Loucy (cell line): ENCODE measurements at regions not wholly inside any gene's neighbourhood (a gene's known extent, or its start where the extent isn't known, plus 50 kb on each side); places are given as distances from the start of the nearest gene placed in this dataset.

Source experiments
- H2AFZ ChIP-seq: fragments of 200-600 bp; sonication (generic); 2 replicates; pipeline ENCODE4 v1.6.0; 2016; ENCODE audit warnings: antibody characterized with exemption, mild to moderate bottlenecking, low read length, moderate library complexity
- H3F3A ChIP-seq: fragments of 200-600 bp; 2 replicates; pipeline ENCODE4 v1.6.0; 2016; ENCODE audit warnings: antibody characterized with exemption, low read depth, mild to moderate bottlenecking
- H3K27me3 ChIP-seq: fragments of 200-600 bp; sonication (generic); 2 replicates; pipeline ENCODE4 v1.6.1; 2014; ENCODE audit warnings: low read length, mild to moderate bottlenecking; ENCODE audit not compliant: insufficient read depth, poor library complexity, severe bottlenecking
- H3K36me3 ChIP-seq: fragments of 200-600 bp; sonication (generic); 2 replicates; pipeline ENCODE4 v1.6.1; 2016; ENCODE audit warnings: low read length; ENCODE audit not compliant: insufficient read depth
- H3K4me1 ChIP-seq: fragments of 200-600 bp; sonication (generic); 2 replicates; pipeline ENCODE4 v1.5.1; 2014; ENCODE audit warnings: low read length, mild to moderate bottlenecking; ENCODE audit not compliant: insufficient read depth, poor library complexity, severe bottlenecking
- H3K4me2 ChIP-seq: fragments of 200-600 bp; sonication (generic); 2 replicates; pipeline ENCODE4 v1.6.0; 2014; ENCODE audit warnings: antibody characterized with exemption, low read length, low read depth, mild to moderate bottlenecking; ENCODE audit not compliant: poor library complexity, severe bottlenecking
- H3K4me3 ChIP-seq: fragments of 200-600 bp; sonication (generic); 2 replicates; pipeline ENCODE4 v1.5.1; 2014; ENCODE audit warnings: low read length, mild to moderate bottlenecking, mixed read lengths; ENCODE audit not compliant: poor library complexity, severe bottlenecking
- H3K79me2 ChIP-seq: fragments of 200-600 bp; sonication (generic); 2 replicates; pipeline ENCODE4 v1.6.1; 2014; ENCODE audit warnings: low read length; ENCODE audit not compliant: insufficient read depth
- H3K9ac ChIP-seq: fragments of 200-600 bp; sonication (generic); 2 replicates; pipeline ENCODE4 v1.6.0; 2014; ENCODE audit warnings: mild to moderate bottlenecking, low read depth, low read length, moderate library complexity; ENCODE audit not compliant: poor library complexity, severe bottlenecking
- H3K9me2 ChIP-seq: fragments of 200-600 bp; sonication (generic); replicated peaks from 2 replicates; pipeline ENCODE4 v1.6.1; 2016; ENCODE audit warnings: low read depth, low read length, mixed read lengths
- H3K9me3 ChIP-seq: fragments of 200-600 bp; sonication (generic); 2 replicates; pipeline ENCODE4 v1.6.1; 2014; ENCODE audit warnings: mild to moderate bottlenecking, antibody characterized with exemption, low read length, low read depth; ENCODE audit not compliant: insufficient read depth
- H4K20me1 ChIP-seq: fragments of 200-600 bp; sonication (generic); 2 replicates; pipeline ENCODE4 v1.6.0; 2014; ENCODE audit warnings: antibody characterized with exemption, low read length, mild to moderate bottlenecking; ENCODE audit not compliant: insufficient read depth, poor library complexity, severe bottlenecking
- EZH2phosphoT487 ChIP-seq: fragments of 200-600 bp; IDR thresholded peaks from 2 replicates; pipeline ENCODE4 v1.6.1; 2018; ENCODE audit warnings: antibody characterized with exemption, mild to moderate bottlenecking, moderate library complexity, borderline replicate concordance
- TF ChIP-seq, protein P1 (sequence below): fragments of 200-600 bp; sonication (generic); conservative IDR thresholded peaks from 2 replicates; pipeline ENCODE4 v1.5.1; 2014; ENCODE audit warnings: mild to moderate bottlenecking, antibody characterized with exemption, low read length

DNA sequence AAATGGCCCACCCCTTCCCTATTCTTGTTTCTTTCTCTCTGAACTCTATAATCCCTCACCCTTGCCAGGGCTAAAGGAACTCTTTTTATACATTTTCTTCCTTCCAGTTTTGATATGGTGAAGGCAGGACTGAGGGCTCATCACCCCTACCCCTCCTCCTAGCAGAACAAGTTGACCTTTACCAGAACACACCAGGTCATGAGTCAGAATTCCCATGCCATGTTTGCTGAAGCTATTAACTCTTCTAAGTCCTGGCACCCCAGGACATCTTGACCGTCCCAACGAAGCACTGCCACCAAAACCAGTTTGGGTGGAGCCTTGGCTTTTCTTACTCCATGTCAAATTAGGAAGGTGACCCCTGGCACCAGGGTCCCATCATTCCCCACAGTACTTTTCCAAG is 57.5 kb upstream of the DYNLT3 start:
- H2AFZ ChIP-seq: no peak overlapping the region
- no peaks in the 10 kb centered on the region for H4K20me1 ChIP-seq
- no peaks in the 10 kb centered on the region for H3K27me3 ChIP-seq
- no peak for TF ChIP-seq EZH2phosphoT487
- TF ChIP-seq, protein P1, sequence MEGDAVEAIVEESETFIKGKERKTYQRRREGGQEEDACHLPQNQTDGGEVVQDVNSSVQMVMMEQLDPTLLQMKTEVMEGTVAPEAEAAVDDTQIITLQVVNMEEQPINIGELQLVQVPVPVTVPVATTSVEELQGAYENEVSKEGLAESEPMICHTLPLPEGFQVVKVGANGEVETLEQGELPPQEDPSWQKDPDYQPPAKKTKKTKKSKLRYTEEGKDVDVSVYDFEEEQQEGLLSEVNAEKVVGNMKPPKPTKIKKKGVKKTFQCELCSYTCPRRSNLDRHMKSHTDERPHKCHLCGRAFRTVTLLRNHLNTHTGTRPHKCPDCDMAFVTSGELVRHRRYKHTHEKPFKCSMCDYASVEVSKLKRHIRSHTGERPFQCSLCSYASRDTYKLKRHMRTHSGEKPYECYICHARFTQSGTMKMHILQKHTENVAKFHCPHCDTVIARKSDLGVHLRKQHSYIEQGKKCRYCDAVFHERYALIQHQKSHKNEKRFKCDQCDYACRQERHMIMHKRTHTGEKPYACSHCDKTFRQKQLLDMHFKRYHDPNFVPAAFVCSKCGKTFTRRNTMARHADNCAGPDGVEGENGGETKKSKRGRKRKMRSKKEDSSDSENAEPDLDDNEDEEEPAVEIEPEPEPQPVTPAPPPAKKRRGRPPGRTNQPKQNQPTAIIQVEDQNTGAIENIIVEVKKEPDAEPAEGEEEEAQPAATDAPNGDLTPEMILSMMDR: no peak
- no peaks in the 10 kb centered on the region for H3K4me1 ChIP-seq
- no peaks in the 10 kb centered on the region for H3K9me2 ChIP-seq
- H3K4me2 ChIP-seq: no peak overlapping the region
- H3F3A ChIP-seq: no peaks in the 10 kb centered on the region
- no peak overlapping the region for H3K9ac ChIP-seq
- H3K9me3 ChIP-seq: no peaks in the 10 kb centered on the region
- no peaks in the 10 kb centered on the region for H3K79me2 ChIP-seq
- no peak overlapping the region for H3K4me3 ChIP-seq
- no peaks in the 10 kb centered on the region for H3K36me3 ChIP-seq

DNA sequence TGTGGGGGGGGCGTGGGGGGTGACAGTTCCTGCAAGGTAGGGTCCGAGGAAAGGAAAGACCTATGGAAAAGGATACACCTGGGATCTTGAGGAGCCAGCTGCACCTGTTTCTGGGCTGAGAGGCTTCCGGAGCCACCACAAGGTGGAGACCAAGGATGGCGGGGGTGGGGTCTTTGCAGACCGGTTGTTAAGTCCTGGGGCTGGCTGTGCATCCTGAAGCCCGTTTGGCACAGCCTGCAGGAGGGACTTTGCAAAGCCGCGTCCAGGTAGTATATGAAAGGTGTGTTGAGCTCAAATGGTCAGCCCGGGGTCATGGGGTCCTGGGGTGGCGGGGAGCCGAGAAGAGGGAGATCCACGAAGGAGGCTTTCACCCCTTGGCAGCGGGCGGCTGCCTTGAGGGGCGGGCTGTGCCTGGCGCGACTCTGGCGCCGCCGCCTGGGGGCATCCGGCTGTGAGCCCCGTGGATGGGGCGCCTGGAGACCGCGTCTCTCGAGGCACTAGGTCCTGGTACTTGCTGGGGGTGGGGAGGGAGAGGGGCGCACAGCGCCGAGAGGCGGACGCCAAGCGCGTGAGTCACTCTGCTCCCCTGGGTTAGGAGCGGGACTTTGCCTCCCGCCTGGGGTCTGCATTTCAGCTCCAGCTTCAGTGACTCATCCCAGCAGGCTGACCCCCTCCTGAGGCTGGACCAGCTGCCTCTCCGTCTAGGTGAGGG is 58.2 kb upstream of the DYNLT3 start:
- Histone ChIP-seq H4K20me1 (no peaks in the 10 kb centered on the region), H3K9me3 (no peaks in the 10 kb centered on the region), H3K27me3 (no peaks in the 10 kb centered on the region), H2AFZ (no peak overlapping the region), H3K4me3 (peak overlapping the region; percentile 60), H3K79me2 (no peaks in the 10 kb centered on the region), H3K4me2 (peak overlapping the region; percentile 42), H3K9me2 (no peaks in the 10 kb centered on the region), H3K36me3 (no peaks in the 10 kb centered on the region), H3K4me1 (no peaks in the 10 kb centered on the region), H3F3A (no peaks in the 10 kb centered on the region), H3K9ac (no peak overlapping the region)
- TF ChIP-seq EZH2phosphoT487: no peak
- TF ChIP-seq, protein P1: no peak; the same call in 1 of the 2 replicates

DNA sequence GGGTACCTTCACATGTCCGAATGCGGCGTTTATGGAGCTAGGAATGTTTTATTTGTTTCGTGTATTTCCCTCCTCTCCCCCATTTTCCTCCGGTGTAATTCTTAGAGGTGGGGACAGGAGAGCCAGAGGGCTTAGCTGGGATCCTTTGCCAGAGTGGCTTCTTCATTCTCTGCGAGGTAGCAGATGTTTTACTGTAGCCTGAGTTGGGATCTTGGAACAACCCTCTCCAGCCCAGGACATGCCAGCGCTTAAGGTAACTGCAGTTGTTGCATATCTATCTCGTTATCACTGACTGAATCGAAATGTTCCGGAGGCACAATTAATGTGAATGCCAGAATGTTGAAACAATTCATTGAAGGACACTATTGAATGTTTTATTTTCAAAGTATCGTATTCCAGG is 59.0 kb upstream of the DYNLT3 start:
- Histone ChIP-seq H3F3A (no peaks in the 10 kb centered on the region), H3K4me2 (peak overlapping the region; percentile 42), H3K4me3 (no peak overlapping the region), H4K20me1 (no peaks in the 10 kb centered on the region), H3K9me3 (no peaks in the 10 kb centered on the region), H3K9me2 (no peaks in the 10 kb centered on the region), H2AFZ (no peak overlapping the region), H3K27me3 (no peaks in the 10 kb centered on the region), H3K36me3 (no peaks in the 10 kb centered on the region), H3K4me1 (no peaks in the 10 kb centered on the region), H3K9ac (no peak overlapping the region), H3K79me2 (no peaks in the 10 kb centered on the region)
- no peak for TF ChIP-seq EZH2phosphoT487
- TF ChIP-seq, protein P1: no peak
